GM21447 (cell line): ENCODE measurements at regions not wholly inside any gene's neighbourhood (a gene's known extent, or its start where the extent isn't known, plus 50 kb on each side); places are given as distances from the start of the nearest gene placed in this dataset.
A peak's percentile ranks its signal among the peaks of the same experiment; 100 is the strongest.

Source experiments
- ATAC-seq: cut with Tn5 transposase; IDR thresholded peaks from one replicate; pipeline ENCODE4 v1.9.1; 2021; ENCODE audit not compliant: unreplicated experiment

DNA sequence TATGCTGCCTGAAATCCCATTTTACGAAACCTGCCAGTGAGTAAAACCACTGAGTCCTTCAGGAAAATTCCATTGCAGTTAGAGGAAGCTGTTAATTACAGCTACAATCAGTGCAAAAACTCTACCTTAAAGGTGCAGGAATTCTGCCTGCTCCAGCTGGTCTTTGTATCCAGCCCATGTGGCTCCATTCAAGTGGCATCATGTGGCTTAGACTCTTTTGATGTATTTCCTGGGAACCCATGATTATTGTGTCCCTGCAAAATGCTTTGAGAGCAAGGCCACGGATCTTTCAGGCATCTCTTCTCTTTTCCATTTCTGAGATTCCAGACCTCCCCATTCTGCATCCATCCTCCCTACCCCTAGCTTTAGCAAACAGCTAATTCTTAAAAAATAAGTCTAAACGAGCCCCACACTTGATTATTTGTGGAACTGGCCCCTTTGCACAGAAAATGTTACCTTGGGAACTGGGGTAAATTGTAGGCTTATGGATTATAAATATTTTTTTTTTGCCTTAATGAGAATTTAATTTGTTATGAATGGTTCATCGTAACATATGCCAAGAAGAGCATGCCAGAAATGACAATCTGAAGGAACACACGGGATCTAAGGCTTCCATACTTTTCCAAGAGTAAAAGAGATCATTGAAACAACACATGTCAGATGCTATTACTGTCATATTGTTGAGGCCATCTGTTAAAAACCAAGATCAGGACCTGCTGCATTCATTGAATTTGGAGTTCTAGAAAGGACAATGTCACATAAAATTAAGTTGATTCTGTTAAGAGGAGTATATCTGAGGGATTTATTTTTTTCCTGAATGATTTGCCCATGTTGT lies 144.6 kb downstream of the TPH2 start:
- ATAC-seq, result no peak

- ATAC-seq, result no peak
Observed at GRCh38 chr12:72084061-72084460, 145.4 kb downstream of the TPH2 start.

GRCh38 chr12:72084880-72085279 lies 146.2 kb downstream of the TPH2 start:
- ATAC-seq, result no peak

GRCh38 chr12:72089678-72090077 lies 151.0 kb downstream of the TPH2 start:
- no peak for ATAC-seq

GRCh38 chr12:72093424-72093823 lies 154.8 kb downstream of the TPH2 start:
- ATAC-seq, result no peak

GRCh38 chr12:72093930-72094329 lies 155.3 kb downstream of the TPH2 start:
- ATAC-seq, result no peak

- no peak for ATAC-seq
Observed at GRCh38 chr12:72094490-72094889, 155.8 kb downstream of the TPH2 start.

DNA sequence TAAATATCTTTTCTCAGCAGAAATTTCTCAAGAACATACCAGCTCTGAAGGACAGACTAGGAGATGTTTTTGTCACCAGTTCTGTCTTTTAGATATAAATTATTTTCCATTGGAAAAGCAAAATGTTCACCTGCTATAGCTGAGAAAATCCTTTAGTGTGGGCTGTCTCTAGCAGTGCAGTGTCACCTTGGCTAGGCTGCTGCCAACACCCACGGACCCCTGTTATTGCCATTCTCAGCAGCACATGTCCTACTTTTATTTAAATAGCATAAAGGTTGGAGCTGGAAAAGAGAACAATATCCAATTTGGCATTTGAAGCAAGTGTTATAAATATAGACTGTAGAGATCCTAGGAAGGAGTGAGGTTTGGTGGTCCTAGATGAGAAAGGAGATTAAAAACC lies 156.4 kb downstream of the TPH2 start:
- no peak for ATAC-seq

DNA sequence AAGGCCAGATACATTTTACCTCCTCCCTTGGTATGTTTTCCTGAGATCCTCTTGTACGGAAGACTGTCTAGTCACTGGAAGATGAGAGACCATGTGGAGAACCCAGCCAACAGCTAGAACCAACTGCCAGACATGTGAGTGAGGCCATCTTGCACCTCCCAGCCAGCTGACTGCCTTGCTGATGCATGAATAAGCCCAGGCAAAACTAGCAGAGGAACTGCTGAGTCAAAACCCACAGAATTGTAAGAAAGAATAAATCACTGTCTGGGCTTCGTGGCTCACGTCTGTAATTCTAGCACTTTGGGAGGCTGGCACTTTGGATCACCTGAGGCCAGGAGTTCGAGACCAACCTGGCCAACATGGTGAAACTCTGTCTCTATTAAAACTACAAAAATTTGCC lies 160.0 kb downstream of the TPH2 start:
- no peak for ATAC-seq

GRCh38 chr12:72100854-72101253 lies 162.2 kb downstream of the TPH2 start:
- no peak for ATAC-seq

- ATAC-seq, result no peak
Observed at GRCh38 chr12:72102150-72102549, 163.5 kb downstream of the TPH2 start.

DNA sequence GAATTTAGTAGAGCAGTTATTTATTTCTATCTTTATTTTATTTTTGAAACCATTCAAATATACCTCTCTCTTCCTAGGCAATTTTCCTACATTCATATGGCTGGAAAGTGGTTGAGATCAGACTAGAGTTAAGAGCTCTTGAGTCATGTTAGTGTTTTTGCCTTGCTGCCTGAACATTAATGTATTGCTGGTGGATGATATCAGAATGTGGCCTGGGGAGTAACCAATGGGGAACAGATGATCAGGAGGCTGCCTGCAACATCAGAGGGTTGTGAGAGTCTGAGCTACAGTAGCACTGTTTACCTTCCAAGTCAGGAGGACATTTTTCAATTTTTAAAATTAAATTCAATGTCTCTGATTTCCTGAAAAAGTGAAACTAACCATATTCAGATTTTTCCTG lies 166.3 kb upstream of the TRHDE start:
- no peak for ATAC-seq

- no peak for ATAC-seq
Observed at GRCh38 chr12:72110937-72111650, 161.1 kb upstream of the TRHDE start.

DNA sequence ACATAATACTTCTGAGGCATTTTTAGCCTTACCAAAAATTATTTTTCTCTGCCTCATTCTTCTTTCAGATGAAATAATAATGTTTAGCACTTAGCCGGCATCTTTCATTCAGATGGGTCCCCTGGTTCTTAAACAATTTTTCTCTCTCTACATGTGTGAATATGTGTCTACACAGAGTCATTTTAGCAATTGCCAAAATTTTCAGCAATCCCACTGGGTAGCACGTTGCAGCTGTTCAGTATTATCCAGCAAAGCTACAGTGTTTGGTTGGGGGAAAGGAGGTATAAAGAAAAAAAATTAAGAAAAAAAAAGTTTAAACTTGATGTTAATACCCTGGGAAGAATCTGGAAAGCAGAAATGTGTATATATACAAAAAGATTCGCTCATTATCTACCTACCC lies 160.5 kb upstream of the TRHDE start:
- no peak for ATAC-seq

GRCh38 chr12:72133497-72134055 lies 138.6 kb upstream of the TRHDE start:
- ATAC-seq, result no peak

GRCh38 chr12:72134246-72135020 lies 137.7 kb upstream of the TRHDE start:
- ATAC-seq, result no peak

- ATAC-seq, result no peak
Observed at GRCh38 chr12:72135021-72135301, 137.2 kb upstream of the TRHDE start.

DNA sequence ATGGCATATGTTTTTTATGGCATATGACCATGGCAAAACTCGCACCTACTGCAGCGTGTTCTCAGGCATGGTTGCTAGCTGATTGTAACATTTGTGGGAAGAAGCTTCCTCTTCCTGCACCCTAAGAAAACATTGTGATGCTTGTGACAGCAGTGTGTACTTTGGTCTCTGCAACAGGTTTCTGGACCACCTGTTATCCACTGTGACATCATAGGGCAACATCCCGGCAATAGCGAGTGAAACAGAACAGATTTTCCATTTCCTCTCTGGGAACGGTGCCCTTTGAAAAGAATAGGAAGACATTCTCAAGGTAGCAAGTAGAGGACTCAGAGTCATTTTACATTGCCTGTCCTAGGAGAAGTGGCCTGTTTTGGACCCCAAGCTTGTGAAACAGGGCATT lies 135.4 kb upstream of the TRHDE start:
- no peak for ATAC-seq

DNA sequence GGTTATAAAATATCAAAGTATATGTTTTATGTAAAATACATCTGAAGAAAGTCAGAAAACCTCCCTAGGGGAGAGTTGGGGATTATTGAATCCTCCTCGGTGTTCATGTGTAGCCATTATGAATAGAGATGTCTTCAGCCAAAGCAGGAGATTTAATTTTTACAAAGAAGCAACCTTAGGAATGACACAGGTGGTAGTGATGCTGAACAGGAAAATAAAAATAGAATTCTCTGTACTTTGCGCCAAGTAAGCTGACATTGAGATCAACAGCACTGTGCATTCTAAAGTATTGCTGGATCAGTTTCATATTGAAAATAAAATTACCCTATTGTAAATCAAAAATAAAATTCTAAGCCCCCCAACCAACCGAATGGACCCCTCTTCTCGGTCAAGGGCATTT lies 132.8 kb upstream of the TRHDE start:
- ATAC-seq, result no peak

DNA sequence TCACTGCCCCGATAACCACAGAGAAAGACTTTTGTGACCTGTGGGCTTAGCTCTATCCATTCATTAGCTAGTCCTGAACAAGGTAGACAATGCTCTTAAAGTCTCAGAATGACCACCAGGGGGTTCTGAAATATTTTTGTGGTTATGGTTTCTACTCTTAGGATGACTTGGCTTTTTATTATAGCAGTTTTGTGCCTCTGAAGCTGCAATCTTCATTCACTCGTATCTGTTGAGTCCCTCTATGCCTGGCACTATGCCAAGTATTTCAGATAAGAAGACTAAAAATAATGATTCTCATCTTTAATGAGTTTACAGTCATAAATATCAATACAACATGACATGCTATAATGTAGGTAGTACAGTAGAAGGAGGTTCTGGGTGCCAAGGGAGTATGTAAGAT lies 130.8 kb upstream of the TRHDE start:
- ATAC-seq, result peak; percentile 97

DNA sequence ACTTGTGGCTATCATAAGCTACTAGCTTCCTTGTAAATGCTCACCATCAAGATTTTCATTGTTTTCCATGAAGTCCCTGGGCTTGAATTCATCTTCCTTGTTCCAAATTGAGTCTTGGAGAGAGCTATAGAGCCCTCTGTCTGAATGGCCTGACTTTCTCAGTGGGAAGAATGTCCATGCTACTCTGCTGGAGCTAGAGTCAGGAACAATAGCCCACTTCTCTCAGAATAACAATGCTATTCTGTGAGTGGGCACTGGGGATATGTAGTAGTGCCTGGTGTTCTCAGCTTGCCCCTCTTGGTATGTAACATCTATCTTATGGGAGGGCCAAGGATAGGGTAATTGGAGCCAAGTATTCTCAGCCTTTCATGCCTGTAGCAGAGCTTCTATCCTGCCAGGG lies 127.6 kb upstream of the TRHDE start:
- no peak for ATAC-seq

GRCh38 chr12:72146495-72146894 lies 125.7 kb upstream of the TRHDE start:
- ATAC-seq, result no peak
